ENCODE measurements at regions not wholly inside any gene's neighbourhood (a gene's known extent, or its start where the extent isn't known, plus 50 kb on each side); places are given as distances from the start of the nearest gene placed in this dataset.

DNA sequence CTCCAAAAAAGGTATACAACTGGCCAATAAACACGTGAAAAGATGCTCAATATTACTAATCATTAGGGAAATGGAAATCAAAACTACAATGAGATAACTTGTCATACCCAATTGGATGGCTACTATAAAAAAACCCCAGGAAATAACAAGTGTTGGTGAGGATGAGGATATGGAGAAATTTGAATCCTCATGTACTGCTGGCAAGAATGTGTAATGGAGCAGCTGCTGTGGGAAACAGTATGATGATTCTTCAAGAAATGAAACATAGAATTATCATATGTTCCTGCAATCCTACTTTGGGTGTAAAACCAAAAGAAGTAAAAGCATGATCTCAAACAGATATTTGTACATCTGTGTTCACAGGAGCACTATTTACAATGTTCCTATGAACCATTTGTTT lies 67.4 kb downstream of the RPLP1 start:
- DNase-seq = no peak
- 75% methylated on average over 1 of the region's 1 CpG; no CpG with 5 or more reads in 1 of the 2 experiments for WGBS, 2 experiments (ENCODE audit: insufficient coverage in 1 of 2, insufficient read length in 1 of 2)
- Mint-ChIP-seq H3K4me3 (no peak overlapping the region), H3K27ac (no peak overlapping the region), H3K4me1 (peaks cover 16% of the 10 kb centered on the region), H3K27me3 (ENCODE audit: insufficient read depth) (peaks cover 52% of the 10 kb centered on the region), H3K36me3 (ENCODE audit: low read depth) (no peaks in the 10 kb centered on the region), H3K9me3 (peaks cover under 1% of the 10 kb centered on the region)
- Histone ChIP-seq H3K4me3 (ENCODE audit: low read length) (no peak overlapping the region), H3K9me3 (ENCODE audit: control insufficient read depth, low read length) (no peaks in the 10 kb centered on the region), H3K9ac (ENCODE audit: extremely low read depth, low read length, poor library complexity, severe bottlenecking) (no peak overlapping the region), H3K4me1 (ENCODE audit: control insufficient read depth, insufficient read depth, low read length) (no peaks in the 10 kb centered on the region), H3K27me3 (ENCODE audit: control insufficient read depth, insufficient read depth, low read length, poor library complexity, severe bottlenecking) (peaks cover 43% of the 10 kb centered on the region), H3K27ac (ENCODE audit: low read depth, low read length) (no peak overlapping the region), H3K36me3 (ENCODE audit: control insufficient read depth, insufficient read depth, low read length) (no peaks in the 10 kb centered on the region)
- TF ChIP-seq, protein P1, sequence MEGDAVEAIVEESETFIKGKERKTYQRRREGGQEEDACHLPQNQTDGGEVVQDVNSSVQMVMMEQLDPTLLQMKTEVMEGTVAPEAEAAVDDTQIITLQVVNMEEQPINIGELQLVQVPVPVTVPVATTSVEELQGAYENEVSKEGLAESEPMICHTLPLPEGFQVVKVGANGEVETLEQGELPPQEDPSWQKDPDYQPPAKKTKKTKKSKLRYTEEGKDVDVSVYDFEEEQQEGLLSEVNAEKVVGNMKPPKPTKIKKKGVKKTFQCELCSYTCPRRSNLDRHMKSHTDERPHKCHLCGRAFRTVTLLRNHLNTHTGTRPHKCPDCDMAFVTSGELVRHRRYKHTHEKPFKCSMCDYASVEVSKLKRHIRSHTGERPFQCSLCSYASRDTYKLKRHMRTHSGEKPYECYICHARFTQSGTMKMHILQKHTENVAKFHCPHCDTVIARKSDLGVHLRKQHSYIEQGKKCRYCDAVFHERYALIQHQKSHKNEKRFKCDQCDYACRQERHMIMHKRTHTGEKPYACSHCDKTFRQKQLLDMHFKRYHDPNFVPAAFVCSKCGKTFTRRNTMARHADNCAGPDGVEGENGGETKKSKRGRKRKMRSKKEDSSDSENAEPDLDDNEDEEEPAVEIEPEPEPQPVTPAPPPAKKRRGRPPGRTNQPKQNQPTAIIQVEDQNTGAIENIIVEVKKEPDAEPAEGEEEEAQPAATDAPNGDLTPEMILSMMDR (conservative IDR thresholded peaks at IDR 0.05) = no peak

DNA sequence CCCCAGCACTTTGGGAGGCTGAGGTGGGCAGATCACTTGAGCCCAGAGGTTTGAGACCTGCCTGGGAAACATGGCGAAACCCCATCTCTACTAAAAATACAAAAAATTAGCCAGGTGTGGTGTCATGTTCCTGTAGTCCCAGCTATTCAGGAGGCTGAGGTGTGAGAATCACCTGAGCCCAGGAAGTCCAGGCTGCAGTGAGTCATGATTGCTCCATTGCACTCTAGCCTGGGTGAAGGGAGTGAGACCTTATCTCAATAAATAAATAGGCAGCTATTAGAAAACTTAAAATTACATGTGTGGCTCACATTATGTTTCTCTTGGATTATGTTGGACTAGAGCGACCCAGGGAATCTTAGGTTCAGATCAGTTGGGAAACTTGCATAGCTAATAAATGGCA lies 69.7 kb downstream of the RPLP1 start:
- Histone ChIP-seq H3K27ac (ENCODE audit: low read depth, low read length) (no peak overlapping the region), H3K9ac (ENCODE audit: extremely low read depth, low read length, poor library complexity, severe bottlenecking) (no peak overlapping the region), H3K4me1 (ENCODE audit: control insufficient read depth, insufficient read depth, low read length) (no peaks in the 10 kb centered on the region), H3K9me3 (ENCODE audit: control insufficient read depth, low read length) (no peaks in the 10 kb centered on the region), H3K27me3 (ENCODE audit: control insufficient read depth, insufficient read depth, low read length, poor library complexity, severe bottlenecking) (peaks cover 64% of the 10 kb centered on the region), H3K4me3 (ENCODE audit: low read length) (no peak overlapping the region), H3K36me3 (ENCODE audit: control insufficient read depth, insufficient read depth, low read length) (no peaks in the 10 kb centered on the region)
- WGBS, 2 experiments (ENCODE audit: insufficient coverage in 1 of 2, insufficient read length in 1 of 2) = 84 to 100% methylated on average over 1 to 2 of the region's 2 CpGs
- no peak overlapping the region for H3K27ac Mint-ChIP-seq
- peaks cover 73% of the 10 kb centered on the region for H3K27me3 Mint-ChIP-seq (ENCODE audit: insufficient read depth)
- H3K9me3 Mint-ChIP-seq = peaks cover 8% of the 10 kb centered on the region
- no peaks in the 10 kb centered on the region for H3K36me3 Mint-ChIP-seq (ENCODE audit: low read depth)
- H3K4me3 Mint-ChIP-seq = no peak overlapping the region
- H3K4me1 Mint-ChIP-seq = peaks cover 16% of the 10 kb centered on the region
- no peak for DNase-seq
- TF ChIP-seq, protein P1 (conservative IDR thresholded peaks at IDR 0.05) = no peak

DNA sequence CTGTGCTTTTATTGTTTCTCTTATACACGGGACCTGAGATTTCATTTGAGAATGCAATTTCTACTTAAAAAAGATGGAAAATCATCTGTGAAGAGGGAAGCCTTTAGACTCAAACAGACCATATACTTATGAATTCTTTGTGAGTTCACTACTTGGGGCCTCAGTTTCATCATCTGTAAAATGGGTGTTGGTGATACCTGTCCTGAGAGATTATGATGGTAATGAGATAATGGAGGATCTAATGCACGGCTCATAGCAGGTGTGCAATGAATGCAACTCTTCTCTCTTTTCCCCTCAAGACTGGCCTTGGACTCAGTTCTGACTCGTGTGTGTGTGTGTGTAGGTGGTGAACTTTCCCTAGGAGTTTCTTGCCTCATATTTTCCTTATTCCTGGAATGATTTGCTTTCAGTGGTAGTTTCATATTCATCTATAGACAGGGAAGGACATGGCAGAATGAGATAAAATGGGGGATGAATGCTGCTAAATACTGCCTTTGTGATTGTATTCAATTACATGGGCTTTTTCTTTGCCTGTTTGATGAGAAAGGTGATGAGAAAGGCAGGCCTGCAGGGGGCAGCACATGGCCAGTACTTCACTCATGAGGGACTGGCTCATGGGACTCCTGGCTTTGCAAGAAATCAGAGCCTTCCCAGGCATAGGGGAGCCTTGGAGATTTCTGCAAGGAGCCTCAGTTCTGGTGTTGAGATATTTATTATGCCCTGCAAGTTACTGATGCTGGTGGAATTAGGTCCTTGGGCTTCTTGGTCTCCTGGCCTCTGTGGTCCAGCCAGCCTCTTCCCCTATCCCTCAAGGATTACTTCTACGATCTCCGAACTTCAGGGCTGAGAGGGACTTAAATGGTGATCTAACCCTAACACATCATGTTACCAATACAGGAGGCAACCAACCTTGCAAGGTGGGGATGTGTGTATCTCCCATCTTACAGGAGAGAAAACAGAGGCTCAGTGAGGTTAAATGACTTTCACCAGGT lies 70.7 kb downstream of the RPLP1 start:
- peaks cover 16% of the 10 kb centered on the region for H3K4me1 Mint-ChIP-seq

More for the DNA sequence above, 70.7 kb downstream of the RPLP1 start:
- WGBS, 2 experiments (ENCODE audit: insufficient coverage in 1 of 2, insufficient read length in 1 of 2) = 92% methylated on average over 4 of the region's 5 CpGs; no CpG with 5 or more reads in 1 of the 2 experiments
- TF ChIP-seq, protein P1 (conservative IDR thresholded peaks at IDR 0.05) = peak; percentile 94
- DNase-seq = peak; percentile 96
- no peaks in the 10 kb centered on the region for H3K9me3 ChIP-seq (ENCODE audit: control insufficient read depth, low read length)
- Mint-ChIP-seq H3K4me3 (no peak overlapping the region), H3K36me3 (ENCODE audit: low read depth) (no peaks in the 10 kb centered on the region), H3K27me3 (ENCODE audit: insufficient read depth) (peaks cover 83% of the 10 kb centered on the region), H3K9me3 (peaks cover 8% of the 10 kb centered on the region), H3K27ac (no peak overlapping the region)
- H3K27me3 ChIP-seq (ENCODE audit: control insufficient read depth, insufficient read depth, low read length, poor library complexity, severe bottlenecking) = peaks cover 73% of the 10 kb centered on the region
- no peak overlapping the region for H3K27ac ChIP-seq (ENCODE audit: low read depth, low read length)
- H3K9ac ChIP-seq (ENCODE audit: extremely low read depth, low read length, poor library complexity, severe bottlenecking) = no peak overlapping the region
- no peaks in the 10 kb centered on the region for H3K4me1 ChIP-seq (ENCODE audit: control insufficient read depth, insufficient read depth, low read length)
- H3K4me3 ChIP-seq (ENCODE audit: low read length) = no peak overlapping the region
- H3K36me3 ChIP-seq (ENCODE audit: control insufficient read depth, insufficient read depth, low read length) = no peaks in the 10 kb centered on the region

Measured in endodermal cell (in vitro differentiated cells).